ENCODE measurements at regions not wholly inside any gene's neighbourhood (a gene's known extent, or its start where the extent isn't known, plus 50 kb on each side); places are given as distances from the start of the nearest gene placed in this dataset.

DNA sequence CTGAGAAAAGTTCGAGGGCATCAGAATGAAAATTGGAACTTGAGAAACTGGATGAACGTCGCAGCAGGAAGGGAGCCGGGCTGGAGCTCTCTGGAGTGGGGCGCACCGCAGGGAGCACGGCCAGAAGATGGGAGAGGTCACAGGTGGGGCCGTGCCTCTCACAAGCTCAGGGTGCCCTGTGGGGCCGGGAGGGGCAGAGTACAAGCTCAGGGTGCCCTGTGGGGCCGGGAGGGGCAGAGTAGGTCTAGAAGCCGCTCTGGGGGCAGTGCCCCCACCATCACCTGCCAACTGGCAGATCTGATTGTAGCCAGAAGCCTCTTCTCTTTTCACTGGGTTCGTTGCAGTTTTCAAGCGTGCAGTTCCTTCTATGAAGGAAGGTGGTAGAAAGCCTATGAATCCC lies 61.1 kb upstream of the SNX9 start:
- TF ChIP-seq, protein P1, sequence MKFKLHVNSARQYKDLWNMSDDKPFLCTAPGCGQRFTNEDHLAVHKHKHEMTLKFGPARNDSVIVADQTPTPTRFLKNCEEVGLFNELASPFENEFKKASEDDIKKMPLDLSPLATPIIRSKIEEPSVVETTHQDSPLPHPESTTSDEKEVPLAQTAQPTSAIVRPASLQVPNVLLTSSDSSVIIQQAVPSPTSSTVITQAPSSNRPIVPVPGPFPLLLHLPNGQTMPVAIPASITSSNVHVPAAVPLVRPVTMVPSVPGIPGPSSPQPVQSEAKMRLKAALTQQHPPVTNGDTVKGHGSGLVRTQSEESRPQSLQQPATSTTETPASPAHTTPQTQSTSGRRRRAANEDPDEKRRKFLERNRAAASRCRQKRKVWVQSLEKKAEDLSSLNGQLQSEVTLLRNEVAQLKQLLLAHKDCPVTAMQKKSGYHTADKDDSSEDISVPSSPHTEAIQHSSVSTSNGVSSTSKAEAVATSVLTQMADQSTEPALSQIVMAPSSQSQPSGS (CRISPR knock-in tag; IDR thresholded peaks at IDR 0.05): no peak
- no peak for TF ChIP-seq ETV5 (CRISPR knock-in tag; IDR thresholded peaks at IDR 0.05; ENCODE audit: low read depth)
- no peak for TF ChIP-seq SP1 (CRISPR knock-in tag; IDR thresholded peaks at IDR 0.05)
- no peak for TF ChIP-seq GABPB1 (CRISPR knock-in tag; IDR thresholded peaks at IDR 0.05)
- no peak for TF ChIP-seq CXXC5 (CRISPR knock-in tag; IDR thresholded peaks at IDR 0.05)
- TF ChIP-seq, protein P2, sequence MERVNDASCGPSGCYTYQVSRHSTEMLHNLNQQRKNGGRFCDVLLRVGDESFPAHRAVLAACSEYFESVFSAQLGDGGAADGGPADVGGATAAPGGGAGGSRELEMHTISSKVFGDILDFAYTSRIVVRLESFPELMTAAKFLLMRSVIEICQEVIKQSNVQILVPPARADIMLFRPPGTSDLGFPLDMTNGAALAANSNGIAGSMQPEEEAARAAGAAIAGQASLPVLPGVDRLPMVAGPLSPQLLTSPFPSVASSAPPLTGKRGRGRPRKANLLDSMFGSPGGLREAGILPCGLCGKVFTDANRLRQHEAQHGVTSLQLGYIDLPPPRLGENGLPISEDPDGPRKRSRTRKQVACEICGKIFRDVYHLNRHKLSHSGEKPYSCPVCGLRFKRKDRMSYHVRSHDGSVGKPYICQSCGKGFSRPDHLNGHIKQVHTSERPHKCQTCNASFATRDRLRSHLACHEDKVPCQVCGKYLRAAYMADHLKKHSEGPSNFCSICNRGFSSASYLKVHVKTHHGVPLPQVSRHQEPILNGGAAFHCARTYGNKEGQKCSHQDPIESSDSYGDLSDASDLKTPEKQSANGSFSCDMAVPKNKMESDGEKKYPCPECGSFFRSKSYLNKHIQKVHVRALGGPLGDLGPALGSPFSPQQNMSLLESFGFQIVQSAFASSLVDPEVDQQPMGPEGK (CRISPR knock-in tag; IDR thresholded peaks at IDR 0.05; ENCODE audit: borderline replicate concordance): no peak
- TF ChIP-seq, protein P3, sequence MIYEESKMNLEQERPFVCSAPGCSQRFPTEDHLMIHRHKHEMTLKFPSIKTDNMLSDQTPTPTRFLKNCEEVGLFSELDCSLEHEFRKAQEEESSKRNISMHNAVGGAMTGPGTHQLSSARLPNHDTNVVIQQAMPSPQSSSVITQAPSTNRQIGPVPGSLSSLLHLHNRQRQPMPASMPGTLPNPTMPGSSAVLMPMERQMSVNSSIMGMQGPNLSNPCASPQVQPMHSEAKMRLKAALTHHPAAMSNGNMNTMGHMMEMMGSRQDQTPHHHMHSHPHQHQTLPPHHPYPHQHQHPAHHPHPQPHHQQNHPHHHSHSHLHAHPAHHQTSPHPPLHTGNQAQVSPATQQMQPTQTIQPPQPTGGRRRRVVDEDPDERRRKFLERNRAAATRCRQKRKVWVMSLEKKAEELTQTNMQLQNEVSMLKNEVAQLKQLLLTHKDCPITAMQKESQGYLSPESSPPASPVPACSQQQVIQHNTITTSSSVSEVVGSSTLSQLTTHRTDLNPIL (CRISPR knock-in tag; IDR thresholded peaks at IDR 0.05): no peak
- no peak for TF ChIP-seq CBX5 (IDR thresholded peaks at IDR 0.05; ENCODE audit: borderline replicate concordance, low read depth)
- TF ChIP-seq FOXM1 (IDR thresholded peaks at IDR 0.05; ENCODE audit: low read depth): no peak
- TF ChIP-seq FOXM1 (CRISPR knock-in tag; IDR thresholded peaks at IDR 0.05; ENCODE audit: low read depth): no peak
- TF ChIP-seq, protein P4, sequence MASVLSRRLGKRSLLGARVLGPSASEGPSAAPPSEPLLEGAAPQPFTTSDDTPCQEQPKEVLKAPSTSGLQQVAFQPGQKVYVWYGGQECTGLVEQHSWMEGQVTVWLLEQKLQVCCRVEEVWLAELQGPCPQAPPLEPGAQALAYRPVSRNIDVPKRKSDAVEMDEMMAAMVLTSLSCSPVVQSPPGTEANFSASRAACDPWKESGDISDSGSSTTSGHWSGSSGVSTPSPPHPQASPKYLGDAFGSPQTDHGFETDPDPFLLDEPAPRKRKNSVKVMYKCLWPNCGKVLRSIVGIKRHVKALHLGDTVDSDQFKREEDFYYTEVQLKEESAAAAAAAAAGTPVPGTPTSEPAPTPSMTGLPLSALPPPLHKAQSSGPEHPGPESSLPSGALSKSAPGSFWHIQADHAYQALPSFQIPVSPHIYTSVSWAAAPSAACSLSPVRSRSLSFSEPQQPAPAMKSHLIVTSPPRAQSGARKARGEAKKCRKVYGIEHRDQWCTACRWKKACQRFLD (CRISPR knock-in tag; IDR thresholded peaks at IDR 0.05): no peak
- TF ChIP-seq, protein P5, sequence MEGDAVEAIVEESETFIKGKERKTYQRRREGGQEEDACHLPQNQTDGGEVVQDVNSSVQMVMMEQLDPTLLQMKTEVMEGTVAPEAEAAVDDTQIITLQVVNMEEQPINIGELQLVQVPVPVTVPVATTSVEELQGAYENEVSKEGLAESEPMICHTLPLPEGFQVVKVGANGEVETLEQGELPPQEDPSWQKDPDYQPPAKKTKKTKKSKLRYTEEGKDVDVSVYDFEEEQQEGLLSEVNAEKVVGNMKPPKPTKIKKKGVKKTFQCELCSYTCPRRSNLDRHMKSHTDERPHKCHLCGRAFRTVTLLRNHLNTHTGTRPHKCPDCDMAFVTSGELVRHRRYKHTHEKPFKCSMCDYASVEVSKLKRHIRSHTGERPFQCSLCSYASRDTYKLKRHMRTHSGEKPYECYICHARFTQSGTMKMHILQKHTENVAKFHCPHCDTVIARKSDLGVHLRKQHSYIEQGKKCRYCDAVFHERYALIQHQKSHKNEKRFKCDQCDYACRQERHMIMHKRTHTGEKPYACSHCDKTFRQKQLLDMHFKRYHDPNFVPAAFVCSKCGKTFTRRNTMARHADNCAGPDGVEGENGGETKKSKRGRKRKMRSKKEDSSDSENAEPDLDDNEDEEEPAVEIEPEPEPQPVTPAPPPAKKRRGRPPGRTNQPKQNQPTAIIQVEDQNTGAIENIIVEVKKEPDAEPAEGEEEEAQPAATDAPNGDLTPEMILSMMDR (IDR thresholded peaks at IDR 0.05 in 2 of 3, conservative IDR thresholded peaks at IDR 0.05 in 1 of 3; ENCODE audit: insufficient read depth in 2 of 3, low read depth in 1 of 3, low read length in 3 of 3): no peak
- no peak for TF ChIP-seq ZZZ3 (IDR thresholded peaks at IDR 0.05)
- TF ChIP-seq CBX3 (IDR thresholded peaks at IDR 0.05; ENCODE audit: borderline replicate concordance in 1 of 2, low read length in 2 of 2): no peak
- TF ChIP-seq, protein P6, sequence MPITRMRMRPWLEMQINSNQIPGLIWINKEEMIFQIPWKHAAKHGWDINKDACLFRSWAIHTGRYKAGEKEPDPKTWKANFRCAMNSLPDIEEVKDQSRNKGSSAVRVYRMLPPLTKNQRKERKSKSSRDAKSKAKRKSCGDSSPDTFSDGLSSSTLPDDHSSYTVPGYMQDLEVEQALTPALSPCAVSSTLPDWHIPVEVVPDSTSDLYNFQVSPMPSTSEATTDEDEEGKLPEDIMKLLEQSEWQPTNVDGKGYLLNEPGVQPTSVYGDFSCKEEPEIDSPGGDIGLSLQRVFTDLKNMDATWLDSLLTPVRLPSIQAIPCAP (CRISPR knock-in tag; IDR thresholded peaks at IDR 0.05; ENCODE audit: borderline replicate concordance): no peak

All from K562 (cell line).